GM20000 (cell line): ENCODE measurements at regions not wholly inside any gene's neighbourhood (a gene's known extent, or its start where the extent isn't known, plus 50 kb on each side); places are given as distances from the start of the nearest gene placed in this dataset.

Source experiments
- DNase-seq: peaks from one replicate; pipeline ENCODE4 v3.0.0; 2012; ENCODE audit warnings: low spot score
- CTCF ChIP-seq: IDR thresholded peaks from 2 replicates; pipeline ENCODE4 v1.5.1; 2012; ENCODE audit warnings: mild to moderate bottlenecking, control low read depth; ENCODE audit errors: extremely low read depth, missing control alignments

- TF ChIP-seq CTCF, result no peak
- DNase-seq, result no peak
These were observed 180.7 kb upstream of the PITRM1 start for GRCh38 chr10:3353235-3353634.

GRCh38 chr10:3350617-3351258 lies 178.2 kb upstream of the PITRM1 start:
- no peak for TF ChIP-seq CTCF
- DNase-seq, result no peak

GRCh38 chr10:3350205-3350604 lies 177.6 kb upstream of the PITRM1 start:
- DNase-seq, result no peak
- no peak for TF ChIP-seq CTCF

- no peak for TF ChIP-seq CTCF
- no peak for DNase-seq
These were observed 176.0 kb upstream of the PITRM1 start for GRCh38 chr10:3348564-3348963.

- TF ChIP-seq CTCF, result no peak
- DNase-seq, result no peak
These were observed 175.0 kb upstream of the PITRM1 start for GRCh38 chr10:3347413-3348182.

- no peak for TF ChIP-seq CTCF
- no peak for DNase-seq
These were observed 174.3 kb upstream of the PITRM1 start for GRCh38 chr10:3346851-3347250.

- no peak for DNase-seq
- no peak for TF ChIP-seq CTCF
These were observed 170.2 kb upstream of the PITRM1 start for GRCh38 chr10:3342771-3343170.
